Loucy (cell line): ENCODE measurements at regions not wholly inside any gene's neighbourhood (a gene's known extent, or its start where the extent isn't known, plus 50 kb on each side); places are given as distances from the start of the nearest gene placed in this dataset.
"Not testable (repeated sequence)": the region's sequence is repeated elsewhere in the genome, so short reads cannot be mapped to it uniquely, and the experiment has no call there.

Source experiments
- H2AFZ ChIP-seq: fragments of 200-600 bp; sonication (generic); 2 replicates; pipeline ENCODE4 v1.6.0; 2016; ENCODE audit warnings: antibody characterized with exemption, mild to moderate bottlenecking, low read length, moderate library complexity
- H3F3A ChIP-seq: fragments of 200-600 bp; 2 replicates; pipeline ENCODE4 v1.6.0; 2016; ENCODE audit warnings: antibody characterized with exemption, low read depth, mild to moderate bottlenecking
- H3K27me3 ChIP-seq: fragments of 200-600 bp; sonication (generic); 2 replicates; pipeline ENCODE4 v1.6.1; 2014; ENCODE audit warnings: low read length, mild to moderate bottlenecking; ENCODE audit not compliant: insufficient read depth, poor library complexity, severe bottlenecking
- H3K36me3 ChIP-seq: fragments of 200-600 bp; sonication (generic); 2 replicates; pipeline ENCODE4 v1.6.1; 2016; ENCODE audit warnings: low read length; ENCODE audit not compliant: insufficient read depth
- H3K4me1 ChIP-seq: fragments of 200-600 bp; sonication (generic); 2 replicates; pipeline ENCODE4 v1.5.1; 2014; ENCODE audit warnings: low read length, mild to moderate bottlenecking; ENCODE audit not compliant: insufficient read depth, poor library complexity, severe bottlenecking
- H3K4me2 ChIP-seq: fragments of 200-600 bp; sonication (generic); 2 replicates; pipeline ENCODE4 v1.6.0; 2014; ENCODE audit warnings: antibody characterized with exemption, low read length, low read depth, mild to moderate bottlenecking; ENCODE audit not compliant: poor library complexity, severe bottlenecking
- H3K4me3 ChIP-seq: fragments of 200-600 bp; sonication (generic); 2 replicates; pipeline ENCODE4 v1.5.1; 2014; ENCODE audit warnings: low read length, mild to moderate bottlenecking, mixed read lengths; ENCODE audit not compliant: poor library complexity, severe bottlenecking
- H3K79me2 ChIP-seq: fragments of 200-600 bp; sonication (generic); 2 replicates; pipeline ENCODE4 v1.6.1; 2014; ENCODE audit warnings: low read length; ENCODE audit not compliant: insufficient read depth
- H3K9ac ChIP-seq: fragments of 200-600 bp; sonication (generic); 2 replicates; pipeline ENCODE4 v1.6.0; 2014; ENCODE audit warnings: mild to moderate bottlenecking, low read depth, low read length, moderate library complexity; ENCODE audit not compliant: poor library complexity, severe bottlenecking
- H3K9me2 ChIP-seq: fragments of 200-600 bp; sonication (generic); replicated peaks from 2 replicates; pipeline ENCODE4 v1.6.1; 2016; ENCODE audit warnings: low read depth, low read length, mixed read lengths
- H3K9me3 ChIP-seq: fragments of 200-600 bp; sonication (generic); 2 replicates; pipeline ENCODE4 v1.6.1; 2014; ENCODE audit warnings: mild to moderate bottlenecking, antibody characterized with exemption, low read length, low read depth; ENCODE audit not compliant: insufficient read depth
- H4K20me1 ChIP-seq: fragments of 200-600 bp; sonication (generic); 2 replicates; pipeline ENCODE4 v1.6.0; 2014; ENCODE audit warnings: antibody characterized with exemption, low read length, mild to moderate bottlenecking; ENCODE audit not compliant: insufficient read depth, poor library complexity, severe bottlenecking
- EZH2phosphoT487 ChIP-seq: fragments of 200-600 bp; IDR thresholded peaks from 2 replicates; pipeline ENCODE4 v1.6.1; 2018; ENCODE audit warnings: antibody characterized with exemption, mild to moderate bottlenecking, moderate library complexity, borderline replicate concordance
- TF ChIP-seq, protein P1 (sequence below): fragments of 200-600 bp; sonication (generic); conservative IDR thresholded peaks from 2 replicates; pipeline ENCODE4 v1.5.1; 2014; ENCODE audit warnings: mild to moderate bottlenecking, antibody characterized with exemption, low read length

DNA sequence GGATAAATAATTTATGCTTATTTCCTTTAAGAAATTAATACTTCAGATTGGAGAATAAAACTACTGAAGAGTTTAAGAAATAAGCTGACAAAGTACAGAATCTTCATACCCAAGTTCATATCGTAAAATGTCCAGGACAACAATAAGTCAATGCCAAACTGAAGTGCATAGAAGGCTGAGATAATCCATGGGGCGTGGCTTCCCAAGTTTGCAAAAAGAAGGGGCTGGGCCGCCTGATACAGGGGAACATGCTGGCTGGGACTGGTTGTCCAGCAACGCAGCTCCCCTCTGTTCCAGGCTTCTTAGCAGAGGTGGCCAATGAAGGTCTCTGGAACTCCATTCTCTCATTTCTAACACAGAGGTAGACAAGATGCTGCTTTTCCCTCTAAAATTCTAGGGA lies 189.5 kb upstream of the SPOPL start:
- Histone ChIP-seq H3K27me3 (no peaks in the 10 kb centered on the region), H3K4me1 (no peaks in the 10 kb centered on the region), H3K9ac (no peak overlapping the region), H2AFZ (no peak overlapping the region), H3K9me2 (no peaks in the 10 kb centered on the region), H3K36me3 (no peaks in the 10 kb centered on the region), H3K9me3 (no peaks in the 10 kb centered on the region), H4K20me1 (no peaks in the 10 kb centered on the region), H3F3A (no peaks in the 10 kb centered on the region), H3K4me3 (no peak overlapping the region), H3K79me2 (no peaks in the 10 kb centered on the region), H3K4me2 (no peak overlapping the region)
- TF ChIP-seq, protein P1, sequence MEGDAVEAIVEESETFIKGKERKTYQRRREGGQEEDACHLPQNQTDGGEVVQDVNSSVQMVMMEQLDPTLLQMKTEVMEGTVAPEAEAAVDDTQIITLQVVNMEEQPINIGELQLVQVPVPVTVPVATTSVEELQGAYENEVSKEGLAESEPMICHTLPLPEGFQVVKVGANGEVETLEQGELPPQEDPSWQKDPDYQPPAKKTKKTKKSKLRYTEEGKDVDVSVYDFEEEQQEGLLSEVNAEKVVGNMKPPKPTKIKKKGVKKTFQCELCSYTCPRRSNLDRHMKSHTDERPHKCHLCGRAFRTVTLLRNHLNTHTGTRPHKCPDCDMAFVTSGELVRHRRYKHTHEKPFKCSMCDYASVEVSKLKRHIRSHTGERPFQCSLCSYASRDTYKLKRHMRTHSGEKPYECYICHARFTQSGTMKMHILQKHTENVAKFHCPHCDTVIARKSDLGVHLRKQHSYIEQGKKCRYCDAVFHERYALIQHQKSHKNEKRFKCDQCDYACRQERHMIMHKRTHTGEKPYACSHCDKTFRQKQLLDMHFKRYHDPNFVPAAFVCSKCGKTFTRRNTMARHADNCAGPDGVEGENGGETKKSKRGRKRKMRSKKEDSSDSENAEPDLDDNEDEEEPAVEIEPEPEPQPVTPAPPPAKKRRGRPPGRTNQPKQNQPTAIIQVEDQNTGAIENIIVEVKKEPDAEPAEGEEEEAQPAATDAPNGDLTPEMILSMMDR: no peak
- TF ChIP-seq EZH2phosphoT487: no peak

- not testable (repeated sequence) for H3K9me2 ChIP-seq, H3K4me3 ChIP-seq, H3K36me3 ChIP-seq, H3K4me1 ChIP-seq, H3K27me3 ChIP-seq, H2AFZ ChIP-seq, H3K9me3 ChIP-seq, H3K79me2 ChIP-seq, H3F3A ChIP-seq, H4K20me1 ChIP-seq, H3K4me2 ChIP-seq, H3K9ac ChIP-seq
These were observed 186.0 kb upstream of the SPOPL start for GRCh38 chr2:138315619-138316018.

- Histone ChIP-seq H3K27me3 (no peaks in the 10 kb centered on the region), H3K9ac (no peak overlapping the region), H2AFZ (no peak overlapping the region), H3K4me2 (no peak overlapping the region), H3K4me1 (no peaks in the 10 kb centered on the region), H3F3A (no peaks in the 10 kb centered on the region), H3K36me3 (no peaks in the 10 kb centered on the region), H3K79me2 (no peaks in the 10 kb centered on the region), H3K9me2 (no peaks in the 10 kb centered on the region), H3K9me3 (no peaks in the 10 kb centered on the region), H4K20me1 (no peaks in the 10 kb centered on the region), H3K4me3 (no peak overlapping the region)
- TF ChIP-seq, protein P1: no peak
- no peak for TF ChIP-seq EZH2phosphoT487
These were observed 182.0 kb upstream of the SPOPL start for GRCh38 chr2:138319616-138320015.

DNA sequence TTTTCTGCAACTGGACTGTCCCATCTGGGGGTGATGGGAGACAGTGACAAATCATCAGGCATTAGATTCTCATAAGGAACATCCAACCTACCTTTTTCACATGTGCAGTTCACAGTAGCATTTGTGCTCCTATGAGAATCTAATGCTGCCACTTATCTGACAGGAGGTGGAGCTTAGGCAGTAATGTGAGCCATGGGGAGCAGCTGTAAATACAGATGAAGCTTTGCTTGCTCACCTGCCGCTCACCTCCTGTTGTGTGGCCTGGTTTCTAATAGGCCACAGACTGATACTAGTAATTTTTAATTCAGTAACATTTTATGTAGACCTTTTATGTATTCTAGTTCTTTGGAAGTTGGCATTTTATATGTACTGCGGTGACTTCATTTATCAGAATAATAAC lies 180.1 kb upstream of the SPOPL start:
- no peak for TF ChIP-seq EZH2phosphoT487
- TF ChIP-seq, protein P1: no peak
- Histone ChIP-seq H3K36me3 (no peaks in the 10 kb centered on the region), H3F3A (no peaks in the 10 kb centered on the region)

More for the DNA sequence above, 180.1 kb upstream of the SPOPL start:
- no peak overlapping the region for H3K9ac ChIP-seq
- H3K4me2 ChIP-seq: no peak overlapping the region
- no peaks in the 10 kb centered on the region for H3K9me2 ChIP-seq
- H3K27me3 ChIP-seq: no peaks in the 10 kb centered on the region
- H2AFZ ChIP-seq: no peak overlapping the region
- no peaks in the 10 kb centered on the region for H3K9me3 ChIP-seq
- H3K79me2 ChIP-seq: no peaks in the 10 kb centered on the region
- no peak overlapping the region for H3K4me3 ChIP-seq
- H3K4me1 ChIP-seq: no peaks in the 10 kb centered on the region
- H4K20me1 ChIP-seq: no peaks in the 10 kb centered on the region
